ENCODE measurements at regions not wholly inside any gene's neighbourhood (a gene's known extent, or its start where the extent isn't known, plus 50 kb on each side); places are given as distances from the start of the nearest gene placed in this dataset.

DNA sequence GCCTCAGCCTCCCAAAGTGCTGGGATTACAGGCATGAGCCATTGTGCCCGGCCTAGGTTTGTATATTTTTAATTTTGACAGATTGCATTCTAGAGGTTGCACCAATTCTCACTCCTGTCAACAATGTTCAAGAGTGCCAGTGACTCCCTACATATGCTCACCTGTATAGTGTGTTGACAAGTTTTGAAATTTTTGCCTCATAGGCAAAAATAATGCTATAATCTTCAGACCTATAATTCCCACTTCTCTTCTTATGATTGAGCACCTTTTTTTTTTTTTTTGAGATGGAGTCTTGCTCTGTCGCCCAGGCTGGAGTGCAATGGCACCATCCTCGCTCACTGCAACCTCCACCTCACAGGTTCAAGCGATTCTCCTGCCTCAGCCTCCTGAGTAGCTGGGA, 139.7 kb downstream of the EVX1 start:
- Histone ChIP-seq H3K9me3 (no peaks in the 10 kb centered on the region), H3K27me3 (replicated peaks; ENCODE audit: insufficient read depth) (no peaks in the 10 kb centered on the region), H3K27ac (no peak overlapping the region), H3K4me1 (replicated peaks) (no peaks in the 10 kb centered on the region), H3K4me3 (no peak overlapping the region), H3K36me3 (no peaks in the 10 kb centered on the region)
- DNase-seq (ENCODE audit: low spot score), result no peak
- intact Hi-C loops (cut with DNase I), result no loop called here
- TF ChIP-seq POLR2AphosphoS5 (IDR thresholded peaks at IDR 0.05) (no peak), POLR2A (IDR thresholded peaks at IDR 0.05) (no peak)
- TF ChIP-seq, protein P1, sequence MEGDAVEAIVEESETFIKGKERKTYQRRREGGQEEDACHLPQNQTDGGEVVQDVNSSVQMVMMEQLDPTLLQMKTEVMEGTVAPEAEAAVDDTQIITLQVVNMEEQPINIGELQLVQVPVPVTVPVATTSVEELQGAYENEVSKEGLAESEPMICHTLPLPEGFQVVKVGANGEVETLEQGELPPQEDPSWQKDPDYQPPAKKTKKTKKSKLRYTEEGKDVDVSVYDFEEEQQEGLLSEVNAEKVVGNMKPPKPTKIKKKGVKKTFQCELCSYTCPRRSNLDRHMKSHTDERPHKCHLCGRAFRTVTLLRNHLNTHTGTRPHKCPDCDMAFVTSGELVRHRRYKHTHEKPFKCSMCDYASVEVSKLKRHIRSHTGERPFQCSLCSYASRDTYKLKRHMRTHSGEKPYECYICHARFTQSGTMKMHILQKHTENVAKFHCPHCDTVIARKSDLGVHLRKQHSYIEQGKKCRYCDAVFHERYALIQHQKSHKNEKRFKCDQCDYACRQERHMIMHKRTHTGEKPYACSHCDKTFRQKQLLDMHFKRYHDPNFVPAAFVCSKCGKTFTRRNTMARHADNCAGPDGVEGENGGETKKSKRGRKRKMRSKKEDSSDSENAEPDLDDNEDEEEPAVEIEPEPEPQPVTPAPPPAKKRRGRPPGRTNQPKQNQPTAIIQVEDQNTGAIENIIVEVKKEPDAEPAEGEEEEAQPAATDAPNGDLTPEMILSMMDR (IDR thresholded peaks at IDR 0.05), result no peak
- WGBS, result 97% methylated on average over 4 of the region's 4 CpGs

DNA sequence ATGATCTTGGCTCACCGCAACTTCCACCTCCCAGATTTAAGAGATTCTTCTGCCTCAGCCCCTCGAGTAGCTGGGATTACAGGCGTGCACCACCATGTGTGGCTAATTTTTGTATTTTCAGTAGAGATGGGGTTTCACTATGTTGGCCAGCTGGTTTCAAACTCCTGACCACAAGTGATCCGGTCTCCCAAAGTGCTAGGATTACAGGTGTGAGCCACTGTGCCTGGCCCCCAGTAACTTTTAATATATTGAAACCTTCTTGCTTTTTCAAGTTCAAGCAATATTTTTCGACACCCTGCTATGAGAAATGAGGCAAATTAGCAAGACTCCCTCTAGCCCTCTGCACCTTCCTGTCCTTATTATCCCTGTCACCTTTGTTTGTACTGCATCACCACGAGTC, 144.0 kb downstream of the EVX1 start:
- H3K4me1 ChIP-seq (replicated peaks), result no peaks in the 10 kb centered on the region
- no peak overlapping the region for H3K4me3 ChIP-seq
- TF ChIP-seq, protein P1 (IDR thresholded peaks at IDR 0.05), result no peak
- TF ChIP-seq POLR2AphosphoS5 (IDR thresholded peaks at IDR 0.05) (no peak), POLR2A (IDR thresholded peaks at IDR 0.05) (no peak)
- intact Hi-C loops (cut with DNase I), result no loop called here
- H3K9me3 ChIP-seq, result no peaks in the 10 kb centered on the region
- no peak overlapping the region for H3K27ac ChIP-seq
- H3K27me3 ChIP-seq (replicated peaks; ENCODE audit: insufficient read depth), result no peaks in the 10 kb centered on the region
- no peak for DNase-seq (ENCODE audit: low spot score)
- no peaks in the 10 kb centered on the region for H3K36me3 ChIP-seq
- WGBS, result 87% methylated on average over 6 of the region's 6 CpGs

DNA sequence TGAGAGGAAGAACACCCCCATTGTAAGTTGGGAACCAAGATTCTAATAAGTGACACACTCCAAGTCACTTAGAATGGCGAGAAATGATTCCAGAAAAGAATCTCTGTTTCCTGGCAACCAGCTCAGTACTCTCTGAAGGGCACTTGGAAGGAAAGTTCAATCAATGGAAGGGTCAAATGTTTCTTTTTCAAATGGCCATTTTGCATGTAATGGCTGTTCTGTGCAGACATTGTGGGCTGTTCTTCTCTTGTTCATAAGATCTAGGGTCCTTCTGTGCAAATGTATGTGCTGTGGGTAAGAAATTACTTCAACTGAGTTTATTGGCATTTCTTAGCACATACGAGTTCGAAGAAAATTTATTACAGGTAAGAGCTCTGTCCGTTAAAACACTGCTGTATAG, 145.3 kb downstream of the EVX1 start:
- Histone ChIP-seq H3K27me3 (replicated peaks; ENCODE audit: insufficient read depth) (no peaks in the 10 kb centered on the region), H3K4me1 (replicated peaks) (no peaks in the 10 kb centered on the region), H3K9me3 (no peaks in the 10 kb centered on the region), H3K27ac (no peak overlapping the region), H3K36me3 (no peaks in the 10 kb centered on the region), H3K4me3 (no peak overlapping the region)
- TF ChIP-seq, protein P1 (IDR thresholded peaks at IDR 0.05), result no peak
- TF ChIP-seq POLR2A (IDR thresholded peaks at IDR 0.05), result no peak
- TF ChIP-seq POLR2AphosphoS5 (IDR thresholded peaks at IDR 0.05), result no peak
- DNase-seq (ENCODE audit: low spot score), result no peak
- intact Hi-C loops (cut with DNase I), result no loop called here
- 89% methylated on average over 4 of the region's 4 CpGs for WGBS

DNA sequence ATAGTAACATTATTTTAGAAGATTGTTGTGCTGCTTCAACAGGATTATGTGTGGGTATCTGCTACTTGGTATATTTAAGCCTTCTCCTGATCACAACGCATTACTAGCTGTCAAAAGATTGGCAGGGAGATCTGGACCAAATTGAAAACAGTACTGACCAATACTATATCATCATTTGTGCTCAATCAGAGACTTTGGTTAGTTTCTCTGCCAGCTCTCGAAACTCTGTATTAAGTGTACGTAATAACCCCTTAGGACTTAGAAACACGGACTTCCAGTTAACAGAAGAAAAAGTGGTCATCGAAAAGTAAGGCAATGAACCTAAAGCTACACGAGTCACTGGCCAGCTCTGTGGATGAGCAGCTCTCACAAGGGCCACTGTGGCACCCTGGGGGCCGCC, 146.0 kb downstream of the EVX1 start:
- Histone ChIP-seq H3K36me3 (no peaks in the 10 kb centered on the region), H3K4me1 (replicated peaks) (no peaks in the 10 kb centered on the region), H3K27ac (no peak overlapping the region), H3K27me3 (replicated peaks; ENCODE audit: insufficient read depth) (no peaks in the 10 kb centered on the region), H3K4me3 (no peak overlapping the region), H3K9me3 (no peaks in the 10 kb centered on the region)
- WGBS, result 92% methylated on average over 7 of the region's 7 CpGs
- intact Hi-C loops (cut with DNase I), result no loop called here
- no peak for DNase-seq (ENCODE audit: low spot score)
- no peak for TF ChIP-seq POLR2A (IDR thresholded peaks at IDR 0.05)
- TF ChIP-seq, protein P1 (IDR thresholded peaks at IDR 0.05), result no peak
- TF ChIP-seq POLR2AphosphoS5 (IDR thresholded peaks at IDR 0.05), result no peak

DNA sequence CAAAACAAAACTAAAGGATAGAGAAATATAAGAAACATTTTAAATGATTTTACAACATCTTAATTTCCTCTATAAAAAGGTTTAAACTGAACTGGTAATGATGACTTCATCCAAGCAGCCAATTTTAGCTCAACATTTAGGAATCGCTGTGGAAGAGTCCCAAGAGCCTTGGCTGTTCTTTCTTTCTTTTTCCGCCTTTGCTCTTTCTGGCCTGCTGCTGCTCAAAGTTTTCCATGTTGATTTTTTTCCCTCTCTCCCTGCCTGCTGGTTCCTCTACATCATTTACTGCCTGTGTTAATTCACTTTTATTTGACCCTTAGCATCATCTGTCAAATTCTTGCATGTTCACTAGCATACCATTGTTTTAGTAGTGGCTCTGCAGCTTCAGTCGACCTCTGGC, 146.9 kb downstream of the EVX1 start:
- H3K4me1 ChIP-seq (replicated peaks), result no peaks in the 10 kb centered on the region
- intact Hi-C loops (cut with DNase I), result no loop called here
- no peak for DNase-seq (ENCODE audit: low spot score)
- H3K9me3 ChIP-seq, result no peaks in the 10 kb centered on the region
- no peak overlapping the region for H3K27ac ChIP-seq
- no peaks in the 10 kb centered on the region for H3K36me3 ChIP-seq
- H3K27me3 ChIP-seq (replicated peaks; ENCODE audit: insufficient read depth), result no peaks in the 10 kb centered on the region
- 46% methylated on average over 3 of the region's 3 CpGs for WGBS
- TF ChIP-seq POLR2A (IDR thresholded peaks at IDR 0.05) (no peak), POLR2AphosphoS5 (IDR thresholded peaks at IDR 0.05) (no peak)
- no peak overlapping the region for H3K4me3 ChIP-seq
